DND-41 (cell line): ENCODE measurements at regions not wholly inside any gene's neighbourhood (a gene's known extent, or its start where the extent isn't known, plus 50 kb on each side); places are given as distances from the start of the nearest gene placed in this dataset.

Experiments
- ATAC-seq: fragments of 200-7000 bp; cut with Tn5 transposase; 3 replicates; pipeline ENCODE4 v1.9.1; 2021; ENCODE audit warnings: low read depth; ENCODE audit not compliant: insufficient read depth
- DNase-seq: peaks from one replicate; pipeline ENCODE4 v3.0.0-alpha.2; 2020
- H2AFZ ChIP-seq: 2 replicates; pipeline ENCODE4 v1.6.0; 2012; ENCODE audit warnings: low read depth, low read length
- H3K27ac ChIP-seq: 2 replicates; pipeline ENCODE4 v1.5.1; 2012; ENCODE audit warnings: low read length, inconsistent platforms
- H3K27me3 ChIP-seq: fragments of 200-600 bp; sonication (generic); 2 replicates; pipeline ENCODE4 v1.6.0; 2012; ENCODE audit warnings: low read length, mild to moderate bottlenecking, inconsistent platforms; ENCODE audit not compliant: insufficient read depth, poor library complexity
- H3K36me3 ChIP-seq: 2 replicates; pipeline ENCODE4 v1.5.1; 2012; ENCODE audit warnings: low read length, inconsistent platforms; ENCODE audit not compliant: insufficient read depth
- H3K4me1 ChIP-seq: 2 replicates; pipeline ENCODE4 v1.5.1; 2012; ENCODE audit warnings: mild to moderate bottlenecking, low read length; ENCODE audit not compliant: insufficient read depth
- H3K4me2 ChIP-seq: 2 replicates; pipeline ENCODE4 v1.6.0; 2012; ENCODE audit warnings: mild to moderate bottlenecking, moderate library complexity, low read length, inconsistent platforms; ENCODE audit not compliant: insufficient read depth
- H3K4me3 ChIP-seq, 2 experiments: fragments of 200-600 bp in 1 of 2; shearing (Covaris generic) in 1 of 2; 2 replicates each; pipeline ENCODE4 v1.5.1; 2012 to 2016; ENCODE audit warnings: inconsistent platforms in 2 of 2, low read length in 2 of 2, mild to moderate bottlenecking in 2 of 2, low read depth in 1 of 2, moderate library complexity in 1 of 2
- H3K79me2 ChIP-seq: 2 replicates; pipeline ENCODE4 v1.6.0; 2012; ENCODE audit warnings: low read length, inconsistent platforms; ENCODE audit not compliant: insufficient read depth
- H3K9ac ChIP-seq: 2 replicates; pipeline ENCODE4 v1.6.0; 2012; ENCODE audit warnings: low read depth, mild to moderate bottlenecking, inconsistent platforms, low read length, moderate library complexity
- H3K9me3 ChIP-seq: 2 replicates; pipeline ENCODE4 v1.5.1; 2012; ENCODE audit warnings: low read length, moderate library complexity, mild to moderate bottlenecking, inconsistent platforms; ENCODE audit not compliant: insufficient read depth, severe bottlenecking
- H4K20me1 ChIP-seq: 2 replicates; pipeline ENCODE4 v1.6.0; 2012; ENCODE audit warnings: low read length; ENCODE audit not compliant: insufficient read depth
- EZH2 ChIP-seq: IDR thresholded peaks from 3 replicates; pipeline ENCODE4 v1.6.1; 2012; ENCODE audit warnings: borderline replicate concordance, low read depth, mild to moderate bottlenecking, moderate library complexity, low read length, inconsistent platforms; ENCODE audit not compliant: severe bottlenecking
- TF ChIP-seq, protein P1 (sequence below): IDR thresholded peaks from 2 replicates; pipeline ENCODE4 v1.5.1; 2012; ENCODE audit warnings: borderline replicate concordance, low read length, moderate library complexity, mild to moderate bottlenecking; ENCODE audit not compliant: poor library complexity, severe bottlenecking; ENCODE audit errors: extremely low read depth

DNA sequence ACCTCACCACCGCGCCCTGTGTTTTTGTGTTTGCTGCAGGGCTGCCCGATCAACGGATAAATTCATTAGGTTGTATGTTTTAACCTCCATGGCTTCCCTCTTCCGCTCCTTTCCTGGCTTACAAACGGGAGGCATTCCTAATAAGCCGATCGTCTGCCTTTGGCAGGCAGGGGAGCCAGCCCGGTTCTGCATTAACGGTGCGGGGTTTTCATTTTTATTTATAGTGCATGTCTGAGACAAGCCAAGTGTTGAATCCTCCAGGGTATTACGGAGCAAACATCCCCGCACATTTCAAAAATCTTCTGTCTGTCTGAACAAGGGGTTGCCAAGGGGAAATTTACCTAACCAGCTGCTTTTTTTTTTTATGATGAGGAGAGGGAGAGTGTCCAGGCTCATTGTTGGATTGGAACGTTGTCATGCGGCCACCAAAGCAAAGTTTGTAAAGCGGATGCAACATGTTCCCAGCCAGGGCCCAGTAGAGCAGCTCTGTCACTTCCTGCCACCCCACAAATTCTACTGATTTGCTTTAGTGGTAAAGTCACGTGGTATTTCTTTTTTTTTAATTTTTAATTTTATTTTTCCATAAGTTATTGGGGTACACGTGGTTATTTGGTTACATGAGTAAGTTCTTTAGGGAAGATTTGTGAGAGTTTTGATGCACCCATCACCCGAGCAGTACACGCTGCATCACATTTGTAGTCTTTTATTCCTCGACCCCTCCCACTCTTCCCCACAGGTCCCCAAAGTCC, 92.3 kb upstream of the BAIAP2L1 start:
- DNase-seq (no peak), ATAC-seq (no peak)
- Histone ChIP-seq H3K4me3 (no peak overlapping the region), H3K36me3 (no peaks in the 10 kb centered on the region), H3K9me3 (peaks cover 8% of the 10 kb centered on the region), H3K9ac (no peak overlapping the region), H3K27ac (no peak overlapping the region), H3K27me3 (no peaks in the 10 kb centered on the region), H4K20me1 (no peaks in the 10 kb centered on the region), H3K79me2 (no peaks in the 10 kb centered on the region), H2AFZ (no peak overlapping the region), H3K4me1 (no peaks in the 10 kb centered on the region), H3K4me2 (no peak overlapping the region)
- TF ChIP-seq, protein P1, sequence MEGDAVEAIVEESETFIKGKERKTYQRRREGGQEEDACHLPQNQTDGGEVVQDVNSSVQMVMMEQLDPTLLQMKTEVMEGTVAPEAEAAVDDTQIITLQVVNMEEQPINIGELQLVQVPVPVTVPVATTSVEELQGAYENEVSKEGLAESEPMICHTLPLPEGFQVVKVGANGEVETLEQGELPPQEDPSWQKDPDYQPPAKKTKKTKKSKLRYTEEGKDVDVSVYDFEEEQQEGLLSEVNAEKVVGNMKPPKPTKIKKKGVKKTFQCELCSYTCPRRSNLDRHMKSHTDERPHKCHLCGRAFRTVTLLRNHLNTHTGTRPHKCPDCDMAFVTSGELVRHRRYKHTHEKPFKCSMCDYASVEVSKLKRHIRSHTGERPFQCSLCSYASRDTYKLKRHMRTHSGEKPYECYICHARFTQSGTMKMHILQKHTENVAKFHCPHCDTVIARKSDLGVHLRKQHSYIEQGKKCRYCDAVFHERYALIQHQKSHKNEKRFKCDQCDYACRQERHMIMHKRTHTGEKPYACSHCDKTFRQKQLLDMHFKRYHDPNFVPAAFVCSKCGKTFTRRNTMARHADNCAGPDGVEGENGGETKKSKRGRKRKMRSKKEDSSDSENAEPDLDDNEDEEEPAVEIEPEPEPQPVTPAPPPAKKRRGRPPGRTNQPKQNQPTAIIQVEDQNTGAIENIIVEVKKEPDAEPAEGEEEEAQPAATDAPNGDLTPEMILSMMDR = no peak
- no peak for TF ChIP-seq EZH2

GRCh38 chr7:98488167-98488566, 87.3 kb upstream of the BAIAP2L1 start:
- H3K4me3 ChIP-seq = no peak overlapping the region
- no peak overlapping the region for H3K27ac ChIP-seq
- no peak overlapping the region for H2AFZ ChIP-seq
- no peak overlapping the region for H3K9ac ChIP-seq
- no peaks in the 10 kb centered on the region for H4K20me1 ChIP-seq
- H3K27me3 ChIP-seq = no peaks in the 10 kb centered on the region
- H3K4me2 ChIP-seq = no peak overlapping the region
- no peaks in the 10 kb centered on the region for H3K79me2 ChIP-seq
- ATAC-seq (no peak), DNase-seq (no peak)
- no peaks in the 10 kb centered on the region for H3K4me1 ChIP-seq
- H3K36me3 ChIP-seq = no peaks in the 10 kb centered on the region
- H3K9me3 ChIP-seq = peaks cover 3% of the 10 kb centered on the region
- TF ChIP-seq EZH2 = no peak
- TF ChIP-seq, protein P1 = no peak

- no peak for ATAC-seq
- H3K9me3 ChIP-seq = peaks cover 3% of the 10 kb centered on the region
- no peak for TF ChIP-seq EZH2
- TF ChIP-seq, protein P1 = no peak
Observed at GRCh38 chr7:98483964-98484545, 83.2 kb upstream of the BAIAP2L1 start.

More at GRCh38 chr7:98483964-98484545, 83.2 kb upstream of the BAIAP2L1 start:
- H3K9ac ChIP-seq = no peak overlapping the region
- no peak for DNase-seq
- no peaks in the 10 kb centered on the region for H3K4me1 ChIP-seq
- no peaks in the 10 kb centered on the region for H4K20me1 ChIP-seq
- H3K27ac ChIP-seq = no peak overlapping the region
- H3K4me3 ChIP-seq = no peak overlapping the region
- H2AFZ ChIP-seq = no peak overlapping the region
- no peak overlapping the region for H3K4me2 ChIP-seq
- H3K79me2 ChIP-seq = no peaks in the 10 kb centered on the region
- H3K36me3 ChIP-seq = no peaks in the 10 kb centered on the region
- no peaks in the 10 kb centered on the region for H3K27me3 ChIP-seq
